ENCODE measurements at regions not wholly inside any gene's neighbourhood (a gene's known extent, or its start where the extent isn't known, plus 50 kb on each side); places are given as distances from the start of the nearest gene placed in this dataset.
A peak's percentile ranks its signal among the peaks of the same experiment; 100 is the strongest.

- peak; percentile 38 for DNase-seq (ENCODE audit: low read depth)
Measured at GRCh38 chr20:24376311-24377099, 92.9 kb upstream of the SYNDIG1 start.

GRCh38 chr20:24373372-24373771, 96.1 kb upstream of the SYNDIG1 start:
- no peak for DNase-seq (ENCODE audit: low read depth)

GRCh38 chr20:24370911-24371695, 98.3 kb upstream of the SYNDIG1 start:
- no peak for DNase-seq (ENCODE audit: low read depth)

GRCh38 chr20:24370249-24370648, 99.2 kb upstream of the SYNDIG1 start:
- no peak for DNase-seq (ENCODE audit: low read depth)

- DNase-seq (ENCODE audit: low read depth), result no peak
Measured at GRCh38 chr20:24368253-24368652, 101.2 kb upstream of the SYNDIG1 start.

GRCh38 chr20:24366336-24367004, 103.0 kb upstream of the SYNDIG1 start:
- DNase-seq (ENCODE audit: low read depth), result no peak

- no peak for DNase-seq (ENCODE audit: low read depth)
Measured at GRCh38 chr20:24365670-24366069, 103.8 kb upstream of the SYNDIG1 start.

- no peak for DNase-seq (ENCODE audit: low read depth)
Measured at GRCh38 chr20:24364482-24364881, 104.9 kb upstream of the SYNDIG1 start.

GRCh38 chr20:24363031-24363430, 106.4 kb upstream of the SYNDIG1 start:
- no peak for DNase-seq (ENCODE audit: low read depth)

- DNase-seq (ENCODE audit: low read depth), result no peak
Measured at GRCh38 chr20:24362080-24362479, 107.3 kb upstream of the SYNDIG1 start.

GRCh38 chr20:24361541-24361940, 107.9 kb upstream of the SYNDIG1 start:
- DNase-seq (ENCODE audit: low read depth), result no peak

GRCh38 chr20:24360531-24360930, 108.9 kb upstream of the SYNDIG1 start:
- no peak for DNase-seq (ENCODE audit: low read depth)

- no peak for DNase-seq (ENCODE audit: low read depth)
Measured at GRCh38 chr20:24359321-24360027, 110.0 kb upstream of the SYNDIG1 start.

GRCh38 chr20:24357931-24358330, 111.5 kb upstream of the SYNDIG1 start:
- DNase-seq (ENCODE audit: low read depth), result no peak

GRCh38 chr20:24357177-24357576, 112.3 kb upstream of the SYNDIG1 start:
- DNase-seq (ENCODE audit: low read depth), result no peak

- no peak for DNase-seq (ENCODE audit: low read depth)
Measured at GRCh38 chr20:24353135-24353690, 116.2 kb upstream of the SYNDIG1 start.

GRCh38 chr20:24350923-24351368, 118.5 kb upstream of the SYNDIG1 start:
- DNase-seq (ENCODE audit: low read depth), result no peak

- no peak for DNase-seq (ENCODE audit: low read depth)
Measured at GRCh38 chr20:24341781-24342180, 127.6 kb upstream of the SYNDIG1 start.

GRCh38 chr20:24340933-24341332, 128.5 kb upstream of the SYNDIG1 start:
- DNase-seq (ENCODE audit: low read depth), result no peak

- DNase-seq (ENCODE audit: low read depth), result no peak
Measured at GRCh38 chr20:24339210-24339641, 130.2 kb upstream of the SYNDIG1 start.

GRCh38 chr20:24337551-24337950, 131.9 kb upstream of the SYNDIG1 start:
- no peak for DNase-seq (ENCODE audit: low read depth)

- DNase-seq (ENCODE audit: low read depth), result peak; percentile 53
Measured at GRCh38 chr20:24337069-24337468, 132.4 kb upstream of the SYNDIG1 start.
